Dendritic cell treated with granulocyte-macrophage colony-stimulating factor and Interleukin-4, amounts not matched to agents 40 ng/mL and 50 ng/mL, for 4 days (primary cell): ENCODE measurements at regions not wholly inside any gene's neighbourhood (a gene's known extent, or its start where the extent isn't known, plus 50 kb on each side); places are given as distances from the start of the nearest gene placed in this dataset.

Source experiments
- H3K27ac Mint-ChIP-seq: one replicate; pipeline ENCODE4 v1.8.0; 2022; ENCODE audit warnings: mild to moderate bottlenecking, mixed read lengths
- H3K27me3 Mint-ChIP-seq: one replicate; pipeline ENCODE4 v1.8.0; 2022; ENCODE audit warnings: mild to moderate bottlenecking, mixed read lengths
- H3K36me3 Mint-ChIP-seq: one replicate; pipeline ENCODE4 v1.8.0; 2022; ENCODE audit warnings: low read depth, mixed read lengths
- H3K4me1 Mint-ChIP-seq: one replicate; pipeline ENCODE4 v1.8.0; 2022; ENCODE audit warnings: low read depth, mixed read lengths
- H3K4me3 Mint-ChIP-seq: one replicate; pipeline ENCODE4 v1.8.0; 2022; ENCODE audit warnings: mild to moderate bottlenecking, moderate library complexity, mixed read lengths
- H3K9me3 Mint-ChIP-seq: one replicate; pipeline ENCODE4 v1.8.0; 2022; ENCODE audit warnings: mixed read lengths
- intact Hi-C: fragments of 100-400 bp; cut with micrococcal nuclease; formaldehyde crosslinking; loops from one replicate; pipeline ENCODE4 v1.15.0; 2022

DNA sequence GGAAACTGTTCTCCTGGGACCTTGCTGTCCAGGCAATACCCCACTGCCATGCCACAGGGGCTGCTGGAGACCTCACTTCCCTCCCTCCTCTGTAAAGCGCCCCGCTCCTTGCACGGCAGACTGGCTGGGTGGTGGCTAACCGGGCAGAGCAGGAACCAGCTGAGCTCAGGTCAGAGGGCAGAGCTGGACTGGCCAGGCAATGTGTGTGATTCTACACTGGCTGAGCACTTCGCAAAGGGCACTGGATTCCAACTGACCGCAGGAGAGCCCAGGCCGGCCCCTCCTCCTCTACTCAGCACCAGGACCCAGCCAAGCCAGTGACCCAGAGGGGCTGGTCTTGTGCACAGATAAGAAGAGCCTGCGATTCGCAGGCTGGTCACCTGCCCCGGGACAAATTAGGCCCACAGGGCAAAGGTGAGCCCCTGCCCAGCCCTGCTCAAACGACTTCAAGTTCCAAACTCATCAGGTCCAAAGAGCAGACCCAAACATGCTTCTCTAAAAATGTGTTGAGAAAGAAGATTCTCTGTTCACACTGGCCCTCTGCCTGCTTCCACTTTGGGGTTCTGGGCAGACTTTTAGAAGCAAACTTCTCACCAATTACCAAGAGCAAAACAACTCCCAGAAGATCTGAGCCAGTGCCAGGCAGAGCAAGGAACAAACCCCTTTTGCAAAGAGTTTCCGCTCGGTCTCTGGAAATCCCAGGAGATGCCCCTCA is 54.9 kb upstream of the DIO3 start:
- no peaks in the 10 kb centered on the region for H3K4me1 Mint-ChIP-seq
- H3K9me3 Mint-ChIP-seq = peaks cover 5% of the 10 kb centered on the region
- no peak overlapping the region for H3K27ac Mint-ChIP-seq
- no peaks in the 10 kb centered on the region for H3K36me3 Mint-ChIP-seq
- intact Hi-C loops = no loop called here
- H3K4me3 Mint-ChIP-seq = no peak overlapping the region
- H3K27me3 Mint-ChIP-seq = peaks cover 3% of the 10 kb centered on the region

DNA sequence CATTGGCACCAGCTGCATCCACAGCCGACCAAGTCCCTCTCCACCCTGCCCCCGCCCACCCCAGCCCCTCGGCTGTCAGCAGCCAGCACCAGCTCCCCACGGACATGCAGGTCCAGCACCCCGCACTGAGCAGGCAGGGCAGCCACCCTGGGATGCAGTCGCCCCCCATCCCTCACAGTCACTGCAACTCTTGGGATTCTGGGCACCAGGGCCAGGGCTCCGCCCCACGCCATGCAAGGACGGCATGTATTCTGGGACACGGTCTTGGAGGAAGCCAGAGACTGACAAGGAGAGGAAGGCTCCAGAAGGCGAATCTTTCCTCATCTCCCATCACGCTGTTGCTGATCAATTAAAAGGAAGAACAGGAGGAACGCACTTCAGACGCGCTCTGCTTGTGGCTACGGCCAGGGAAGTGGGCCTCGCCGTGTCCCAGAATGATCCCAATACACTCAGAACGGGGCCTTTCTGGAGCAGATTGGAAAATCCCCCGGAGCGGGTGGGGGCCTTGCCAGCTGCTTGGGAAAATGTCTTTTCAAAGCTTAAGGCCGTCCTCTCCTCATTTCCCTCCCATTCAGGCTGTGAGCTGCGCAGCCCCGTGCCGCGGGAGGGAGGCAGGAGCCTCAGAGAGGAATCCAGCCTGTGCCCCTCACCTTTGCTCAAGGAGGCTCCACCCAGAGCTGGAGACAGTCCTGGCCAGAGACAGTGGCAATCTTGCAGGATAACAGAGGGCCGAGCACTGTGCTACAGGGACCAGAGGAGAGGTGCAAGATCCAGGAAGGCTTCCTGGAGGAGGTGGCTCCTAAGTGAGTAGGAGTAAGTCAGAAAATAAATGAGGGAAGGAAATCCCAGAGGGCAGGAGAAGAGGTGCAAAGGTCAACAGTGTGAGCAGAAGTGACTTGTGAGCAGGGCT is 54.1 kb upstream of the DIO3 start:
- H3K4me3 Mint-ChIP-seq = no peak overlapping the region
- peaks cover 3% of the 10 kb centered on the region for H3K27me3 Mint-ChIP-seq
- no peaks in the 10 kb centered on the region for H3K4me1 Mint-ChIP-seq
- no peak overlapping the region for H3K27ac Mint-ChIP-seq
- intact Hi-C loops = no loop called here
- H3K9me3 Mint-ChIP-seq = peaks cover 5% of the 10 kb centered on the region
- H3K36me3 Mint-ChIP-seq = no peaks in the 10 kb centered on the region

- H3K27ac Mint-ChIP-seq = no peak overlapping the region
- H3K9me3 Mint-ChIP-seq = peaks cover 5% of the 10 kb centered on the region
- peaks cover 3% of the 10 kb centered on the region for H3K27me3 Mint-ChIP-seq
- no peaks in the 10 kb centered on the region for H3K4me1 Mint-ChIP-seq
- H3K4me3 Mint-ChIP-seq = no peak overlapping the region
- intact Hi-C loops = no loop called here
- H3K36me3 Mint-ChIP-seq = no peaks in the 10 kb centered on the region
Observed at GRCh38 chr14:101507836-101508150, 53.5 kb upstream of the DIO3 start.

DNA sequence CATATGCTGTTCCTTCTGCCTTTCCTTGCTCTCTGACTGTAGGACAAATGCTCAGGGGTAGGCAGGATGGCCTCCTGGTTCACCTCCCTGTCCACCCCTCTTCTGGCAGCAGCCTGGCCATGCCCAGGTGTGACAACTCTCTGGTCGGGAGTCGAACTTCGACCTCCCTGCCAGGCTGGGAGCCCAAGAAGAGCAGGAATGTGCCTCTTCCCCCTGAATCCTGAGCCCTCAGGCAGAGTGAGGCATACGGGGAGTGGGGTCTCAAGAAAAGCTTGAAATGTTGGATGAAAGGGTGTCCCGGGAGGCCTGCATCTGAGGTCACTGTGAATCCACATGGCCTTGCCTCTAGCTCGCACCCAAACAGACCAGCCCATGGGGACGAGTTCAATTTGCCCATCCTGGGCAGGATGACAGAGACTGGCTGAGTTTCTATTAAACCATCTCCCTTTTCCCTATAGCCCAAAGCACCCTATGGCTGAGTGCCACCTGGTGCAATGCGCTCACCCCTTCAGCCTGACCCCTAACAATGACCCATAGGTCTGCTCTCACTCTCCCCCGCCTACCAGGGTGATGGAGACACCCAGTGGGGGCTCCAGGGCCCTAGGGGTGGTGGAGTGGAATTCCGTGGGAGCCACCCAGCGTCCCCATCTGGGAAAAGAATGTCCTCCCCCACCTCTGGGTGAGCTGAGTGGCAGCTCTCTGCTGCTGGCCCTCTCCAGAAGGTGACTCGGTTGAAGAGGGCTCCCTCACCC is 52.9 kb upstream of the DIO3 start:
- Mint-ChIP-seq H3K4me3 (no peak overlapping the region), H3K4me1 (no peaks in the 10 kb centered on the region), H3K9me3 (peaks cover 5% of the 10 kb centered on the region), H3K36me3 (no peaks in the 10 kb centered on the region), H3K27me3 (peaks cover 3% of the 10 kb centered on the region), H3K27ac (no peak overlapping the region)
- intact Hi-C loops = no loop called here

DNA sequence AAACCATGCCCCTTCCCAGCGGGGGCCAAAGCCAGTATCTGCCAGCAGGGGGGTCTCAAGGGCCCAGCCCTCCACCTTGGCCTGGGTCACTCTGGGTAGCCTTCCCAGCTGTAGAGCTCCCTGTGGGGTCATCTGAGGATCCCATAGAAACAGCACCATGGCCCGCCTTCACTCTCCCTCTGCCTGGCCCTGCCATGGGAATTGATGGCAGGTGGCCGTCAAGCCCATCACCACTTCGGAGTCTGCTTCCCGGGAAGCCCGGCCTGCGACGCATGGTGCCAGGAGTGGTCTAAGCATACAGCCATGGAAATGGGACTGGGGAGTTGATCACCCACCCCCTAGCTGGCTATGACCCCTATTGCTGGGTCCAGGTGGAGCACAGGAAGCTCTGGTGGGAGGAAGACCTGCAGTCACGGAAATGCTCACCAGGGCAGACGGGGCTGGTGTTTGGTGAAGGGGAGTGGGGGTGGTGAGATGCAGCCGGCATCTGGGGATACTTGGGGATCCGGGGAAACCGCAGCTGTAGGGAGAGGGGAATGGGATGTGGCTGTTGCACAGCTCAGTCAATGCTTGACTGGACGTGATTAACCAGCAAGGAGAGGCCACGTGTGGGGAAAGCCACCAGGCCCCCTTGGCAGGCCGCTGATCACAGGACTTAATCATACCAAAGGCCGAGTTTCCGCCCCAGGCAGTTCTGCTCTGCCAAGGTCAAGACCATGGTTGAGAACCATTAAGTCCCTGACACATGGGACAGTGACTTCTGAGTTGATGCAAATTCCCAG is 52.2 kb upstream of the DIO3 start:
- H3K4me1 Mint-ChIP-seq = peaks cover 3% of the 10 kb centered on the region
- H3K27ac Mint-ChIP-seq = no peak overlapping the region
- no peaks in the 10 kb centered on the region for H3K27me3 Mint-ChIP-seq
- H3K36me3 Mint-ChIP-seq = no peaks in the 10 kb centered on the region
- H3K9me3 Mint-ChIP-seq = no peaks in the 10 kb centered on the region
- no peak overlapping the region for H3K4me3 Mint-ChIP-seq
- intact Hi-C loops = no loop called here

GRCh38 chr14:101509730-101510371 is 51.4 kb upstream of the DIO3 start:
- no peaks in the 10 kb centered on the region for H3K36me3 Mint-ChIP-seq
- peaks cover 6% of the 10 kb centered on the region for H3K4me1 Mint-ChIP-seq
- no peaks in the 10 kb centered on the region for H3K27me3 Mint-ChIP-seq
- intact Hi-C loops = no loop called here
- H3K27ac Mint-ChIP-seq = no peak overlapping the region
- H3K4me3 Mint-ChIP-seq = no peak overlapping the region
- no peaks in the 10 kb centered on the region for H3K9me3 Mint-ChIP-seq

- no peaks in the 10 kb centered on the region for H3K9me3 Mint-ChIP-seq
- peaks cover 6% of the 10 kb centered on the region for H3K4me1 Mint-ChIP-seq
- H3K27me3 Mint-ChIP-seq = no peaks in the 10 kb centered on the region
- intact Hi-C loops = no loop called here
- H3K36me3 Mint-ChIP-seq = no peaks in the 10 kb centered on the region
- no peak overlapping the region for H3K27ac Mint-ChIP-seq
- no peak overlapping the region for H3K4me3 Mint-ChIP-seq
Observed at GRCh38 chr14:101511199-101511598, 50.1 kb upstream of the DIO3 start.
